GM20000 (cell line): ENCODE measurements at regions not wholly inside any gene's neighbourhood (a gene's known extent, or its start where the extent isn't known, plus 50 kb on each side); places are given as distances from the start of the nearest gene placed in this dataset.
"Not testable (repeated sequence)": the region's sequence is repeated elsewhere in the genome, so short reads cannot be mapped to it uniquely, and the experiment has no call there.

Experiments used
- DNase-seq: peaks from one replicate; pipeline ENCODE4 v3.0.0; 2012; ENCODE audit warnings: low spot score
- TF ChIP-seq, protein P1 (sequence below): IDR thresholded peaks from 2 replicates; pipeline ENCODE4 v1.5.1; 2012; ENCODE audit warnings: mild to moderate bottlenecking, control low read depth; ENCODE audit errors: extremely low read depth, missing control alignments

DNA sequence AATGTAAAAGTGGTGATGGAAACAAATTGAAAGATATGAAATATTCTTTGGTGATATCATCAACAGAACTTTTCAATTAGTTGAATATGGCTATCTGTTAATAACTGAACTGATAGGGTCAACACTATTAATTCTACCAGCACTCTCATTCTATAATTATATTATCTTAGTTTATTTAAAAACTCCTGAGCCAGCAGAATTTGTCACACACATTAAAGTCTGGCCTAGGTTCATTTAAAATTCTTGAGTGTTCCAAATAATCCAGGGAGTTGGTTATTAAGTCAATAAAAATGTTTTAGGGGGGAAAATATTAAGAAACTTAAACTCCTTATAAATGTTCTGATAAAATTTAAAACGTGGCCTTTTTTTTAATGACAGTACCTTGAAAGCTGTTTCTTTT is 189.6 kb upstream of the GRM7 start:
- no peak for DNase-seq
- TF ChIP-seq, protein P1, sequence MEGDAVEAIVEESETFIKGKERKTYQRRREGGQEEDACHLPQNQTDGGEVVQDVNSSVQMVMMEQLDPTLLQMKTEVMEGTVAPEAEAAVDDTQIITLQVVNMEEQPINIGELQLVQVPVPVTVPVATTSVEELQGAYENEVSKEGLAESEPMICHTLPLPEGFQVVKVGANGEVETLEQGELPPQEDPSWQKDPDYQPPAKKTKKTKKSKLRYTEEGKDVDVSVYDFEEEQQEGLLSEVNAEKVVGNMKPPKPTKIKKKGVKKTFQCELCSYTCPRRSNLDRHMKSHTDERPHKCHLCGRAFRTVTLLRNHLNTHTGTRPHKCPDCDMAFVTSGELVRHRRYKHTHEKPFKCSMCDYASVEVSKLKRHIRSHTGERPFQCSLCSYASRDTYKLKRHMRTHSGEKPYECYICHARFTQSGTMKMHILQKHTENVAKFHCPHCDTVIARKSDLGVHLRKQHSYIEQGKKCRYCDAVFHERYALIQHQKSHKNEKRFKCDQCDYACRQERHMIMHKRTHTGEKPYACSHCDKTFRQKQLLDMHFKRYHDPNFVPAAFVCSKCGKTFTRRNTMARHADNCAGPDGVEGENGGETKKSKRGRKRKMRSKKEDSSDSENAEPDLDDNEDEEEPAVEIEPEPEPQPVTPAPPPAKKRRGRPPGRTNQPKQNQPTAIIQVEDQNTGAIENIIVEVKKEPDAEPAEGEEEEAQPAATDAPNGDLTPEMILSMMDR = no peak

DNA sequence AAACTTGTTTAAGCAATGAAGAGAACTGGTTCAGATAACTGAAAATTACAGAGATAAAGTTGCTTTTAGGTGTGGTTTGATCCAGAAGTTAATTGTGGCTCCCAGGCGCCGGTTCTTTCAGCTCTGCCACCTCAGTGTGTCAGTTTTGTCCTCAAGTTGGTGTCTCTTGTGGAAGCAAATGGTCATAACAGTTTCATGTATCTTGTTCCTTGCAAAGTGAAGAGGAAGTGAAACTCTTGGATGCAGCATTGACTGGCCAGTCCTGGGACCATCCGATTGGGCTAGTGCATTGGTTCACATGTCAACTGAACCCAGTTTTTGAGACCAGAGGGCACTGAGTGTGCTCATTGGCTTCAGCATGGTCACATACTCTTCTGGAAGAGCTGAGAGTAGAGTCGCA is 181.4 kb upstream of the GRM7 start:
- no peak for DNase-seq
- TF ChIP-seq, protein P1 = no peak

DNA sequence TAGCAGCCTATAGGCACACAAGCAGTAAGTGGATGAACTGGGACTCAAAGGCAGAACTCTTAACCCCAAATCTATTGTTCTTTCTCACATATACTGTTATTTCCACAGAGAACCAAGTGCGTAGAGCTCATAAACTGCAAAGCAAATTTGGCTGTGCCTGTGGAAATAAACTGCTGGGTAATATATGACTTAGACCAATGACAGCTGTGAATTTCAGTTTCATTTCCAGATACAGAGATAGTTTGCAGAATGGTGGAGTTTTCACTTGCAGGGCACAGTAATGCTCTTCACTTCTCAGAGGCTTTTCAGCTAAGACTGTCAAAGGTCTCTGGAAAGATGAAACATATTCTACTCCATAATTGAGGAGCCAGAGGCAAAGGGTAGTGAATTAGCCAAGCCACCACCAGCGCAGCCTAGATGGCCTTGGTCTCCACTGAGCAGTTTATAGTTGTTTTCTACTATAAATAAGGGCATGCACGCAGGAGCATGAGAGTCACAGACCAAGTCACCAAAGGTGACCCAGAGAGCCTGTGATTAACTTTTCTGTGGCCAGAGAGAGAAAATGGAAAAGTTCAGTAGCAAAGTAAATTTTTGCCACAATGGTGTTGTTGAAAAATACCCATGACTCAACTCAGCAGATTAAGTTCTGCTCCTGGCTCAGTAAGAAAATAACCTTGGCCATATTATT is 180.7 kb upstream of the GRM7 start:
- DNase-seq = peak; percentile 56
- TF ChIP-seq, protein P1 = no peak

DNA sequence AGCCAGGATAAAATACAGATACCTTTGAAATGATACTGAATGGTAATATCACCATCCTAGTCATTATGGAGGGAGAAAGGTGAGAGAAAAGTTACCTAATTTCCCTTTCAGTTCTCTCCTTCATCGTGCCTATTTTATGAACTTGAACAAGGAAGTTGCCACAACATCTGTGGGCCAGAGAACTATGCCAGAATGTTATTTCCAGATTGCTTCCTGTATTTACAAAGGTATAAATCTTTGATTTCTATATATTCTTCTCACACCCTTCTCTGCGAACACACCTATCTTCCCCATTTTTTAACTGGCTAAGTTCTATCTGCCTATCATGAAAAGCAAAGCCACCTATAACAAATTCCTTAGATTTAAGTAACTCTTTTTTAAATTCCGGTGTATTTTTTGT is 163.6 kb upstream of the GRM7 start:
- TF ChIP-seq, protein P1 = no peak
- no peak for DNase-seq

DNA sequence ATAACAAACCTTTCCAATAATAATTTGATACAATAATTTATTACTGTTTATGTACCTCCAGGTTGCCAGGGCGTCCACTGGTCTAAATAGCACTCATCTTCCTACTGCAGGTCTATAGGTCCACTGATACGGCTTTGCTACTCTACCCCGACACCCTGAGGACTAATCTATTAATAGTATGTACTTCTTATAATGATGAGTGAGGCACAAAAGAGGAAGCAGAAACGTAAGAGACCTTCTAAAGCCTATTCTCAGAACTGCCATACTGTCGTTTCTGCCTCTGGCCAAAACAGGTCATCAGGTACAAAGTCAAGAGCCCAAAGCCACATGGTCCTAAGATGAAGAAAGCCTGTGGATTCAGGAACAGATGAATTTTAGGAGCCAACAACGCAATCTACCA is 163.2 kb upstream of the GRM7 start:
- TF ChIP-seq, protein P1 = no peak
- DNase-seq = no peak

DNA sequence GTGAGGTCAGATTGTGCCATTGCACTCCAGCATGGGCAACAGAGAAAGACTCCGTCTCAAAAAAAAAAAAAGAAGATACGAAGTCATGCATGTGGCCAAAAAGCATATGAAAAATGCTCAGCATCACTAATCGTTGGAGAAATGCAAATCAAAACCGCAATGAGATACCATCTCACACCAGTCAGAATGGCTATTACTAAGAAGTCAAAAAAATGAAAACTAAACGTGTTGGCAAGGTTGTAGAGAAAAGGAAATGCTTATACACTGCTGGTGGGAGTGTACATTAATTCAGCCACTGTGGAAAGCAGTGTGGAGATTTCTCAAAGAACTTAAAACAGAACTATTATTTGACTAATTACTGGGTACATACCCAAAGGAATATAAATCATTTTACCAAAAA is 156.1 kb upstream of the GRM7 start:
- not testable (repeated sequence) for DNase-seq

DNA sequence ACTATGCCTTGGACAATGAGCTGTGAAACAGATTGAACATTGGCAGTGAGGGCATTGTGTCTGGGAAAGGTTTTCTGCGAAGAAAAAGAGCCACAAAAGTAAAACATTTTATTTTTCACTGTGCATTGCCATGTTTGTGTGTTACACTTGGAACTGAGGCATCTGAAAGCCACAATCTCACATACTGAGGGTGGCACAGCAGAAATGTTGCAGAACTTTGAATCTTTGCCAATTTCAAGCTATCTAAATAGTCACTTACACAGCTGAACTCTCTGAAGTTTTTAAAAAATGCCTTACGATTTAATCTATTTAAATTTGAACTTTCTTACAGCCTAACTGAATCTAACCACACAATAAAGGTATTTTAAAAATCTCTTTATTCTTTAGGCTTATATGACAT is 154.1 kb upstream of the GRM7 start:
- TF ChIP-seq, protein P1 = no peak
- DNase-seq = no peak

DNA sequence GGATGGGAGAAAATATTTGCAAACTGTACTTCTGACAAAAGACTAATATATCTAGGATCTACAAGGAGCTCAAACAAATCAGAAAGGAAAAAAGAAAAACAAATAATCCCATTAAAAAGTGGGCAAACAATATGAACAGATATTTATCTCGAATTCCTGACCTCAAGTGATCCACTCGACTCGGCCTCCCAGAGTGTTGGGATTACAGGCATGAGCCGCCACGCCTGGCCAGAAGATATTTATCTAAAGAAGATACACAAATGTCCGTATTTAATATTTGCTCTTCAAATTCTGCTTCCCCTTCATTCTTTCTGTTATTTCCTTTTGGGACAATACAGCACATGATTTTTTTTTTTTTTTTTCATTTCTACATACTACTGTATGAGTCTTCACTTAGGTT is 151.7 kb upstream of the GRM7 start:
- TF ChIP-seq, protein P1 = no peak
- DNase-seq = no peak
